Smooth muscle cell (in vitro differentiated cells): ENCODE measurements at regions not wholly inside any gene's neighbourhood (a gene's known extent, or its start where the extent isn't known, plus 50 kb on each side); places are given as distances from the start of the nearest gene placed in this dataset.
"Not testable (repeated sequence)": the region's sequence is repeated elsewhere in the genome, so short reads cannot be mapped to it uniquely, and the experiment has no call there.

Experiments used
- DNase-seq: peaks from one replicate; lab custom pipeline; 2025; ENCODE audit not compliant: unreplicated experiment; lab: John Stamatoyannopoulos, UW
- H2AFZ ChIP-seq: fragments of 200-600 bp; sonication (generic); 2 replicates; pipeline ENCODE4 v1.6.0; 2016; ENCODE audit warnings: antibody characterized with exemption, low read depth, mild to moderate bottlenecking
- H3F3A ChIP-seq: fragments of 200-600 bp; sonication (generic); 2 replicates; pipeline ENCODE4 v1.6.0; 2017; ENCODE audit warnings: antibody characterized with exemption, low read depth
- H3K27ac ChIP-seq: fragments of 200-600 bp; sonication (generic); 2 replicates; pipeline ENCODE4 v1.5.1; 2016; ENCODE audit warnings: low read depth, mild to moderate bottlenecking
- H3K27me3 ChIP-seq: fragments of 200-600 bp; sonication (generic); 2 replicates; pipeline ENCODE4 v1.6.1; 2016; ENCODE audit warnings: low read depth, mild to moderate bottlenecking
- H3K36me3 ChIP-seq: fragments of 200-600 bp; sonication (generic); 2 replicates; pipeline ENCODE4 v1.5.1; 2016; ENCODE audit warnings: low read depth
- H3K4me1 ChIP-seq: fragments of 200-600 bp; sonication (generic); 2 replicates; pipeline ENCODE4 v1.5.1; 2016; ENCODE audit warnings: low read depth
- H3K4me2 ChIP-seq: fragments of 200-600 bp; sonication (generic); 2 replicates; pipeline ENCODE4 v1.6.0; 2016; ENCODE audit warnings: mild to moderate bottlenecking
- H3K4me3 ChIP-seq: fragments of 200-600 bp; sonication (generic); 2 replicates; pipeline ENCODE4 v1.5.1; 2016; ENCODE audit warnings: mild to moderate bottlenecking
- H3K79me2 ChIP-seq: fragments of 200-600 bp; sonication (generic); 2 replicates; pipeline ENCODE4 v1.6.0; 2016; ENCODE audit warnings: low read depth, mild to moderate bottlenecking
- H3K9ac ChIP-seq: fragments of 200-600 bp; sonication (generic); 2 replicates; pipeline ENCODE4 v1.6.0; 2016; ENCODE audit warnings: low read depth
- H3K9me3 ChIP-seq: fragments of 200-600 bp; sonication (generic); replicated peaks from 2 replicates; pipeline ENCODE4 v1.5.1; 2016; ENCODE audit warnings: low read depth
- H4K20me1 ChIP-seq: fragments of 200-600 bp; sonication (generic); 2 replicates; pipeline ENCODE4 v1.6.0; 2016; ENCODE audit warnings: low read depth
- CTCF ChIP-seq: fragments of 200-600 bp; sonication (generic); IDR thresholded peaks from 2 replicates; pipeline ENCODE4 v1.5.1; 2017; ENCODE audit warnings: borderline replicate concordance, mild to moderate bottlenecking, antibody characterized with exemption; ENCODE audit not compliant: insufficient read depth, poor library complexity, severe bottlenecking
- WGBS: methylation state at CpG from one replicate; pipeline ENCODE4 v1.1.7; 2016; ENCODE audit warnings: low lambda C conversion rate; 5-methylcytosine and 5-hydroxymethylcytosine counted together

- DNase-seq, result no peak
- H3K4me2 ChIP-seq, result no peak overlapping the region
- no peaks in the 10 kb centered on the region for H3K27me3 ChIP-seq
- H3K9me3 ChIP-seq, result no peaks in the 10 kb centered on the region
- no peak overlapping the region for H3K9ac ChIP-seq
- H3F3A ChIP-seq, result no peaks in the 10 kb centered on the region
- H3K4me3 ChIP-seq, result no peak overlapping the region
- TF ChIP-seq CTCF, result no peak
- no peaks in the 10 kb centered on the region for H4K20me1 ChIP-seq
- no peaks in the 10 kb centered on the region for H3K36me3 ChIP-seq
- H3K79me2 ChIP-seq, result no peaks in the 10 kb centered on the region
- H3K27ac ChIP-seq, result no peak overlapping the region
- H2AFZ ChIP-seq, result no peak overlapping the region
- H3K4me1 ChIP-seq, result peaks cover 14% of the 10 kb centered on the region
- WGBS, result 88% methylated on average over 9 of the region's 9 CpGs
These were observed 61.7 kb upstream of the CCNY start for GRCh38 chr10:35274498-35275060.

GRCh38 chr10:35276889-35277288, 59.4 kb upstream of the CCNY start:
- 75% methylated on average over 1 of the region's 1 CpG for WGBS
- H3F3A ChIP-seq, result no peaks in the 10 kb centered on the region
- no peaks in the 10 kb centered on the region for H3K9me3 ChIP-seq
- H3K79me2 ChIP-seq, result no peaks in the 10 kb centered on the region
- H2AFZ ChIP-seq, result no peak overlapping the region
- H4K20me1 ChIP-seq, result no peaks in the 10 kb centered on the region
- H3K27ac ChIP-seq, result no peak overlapping the region
- no peaks in the 10 kb centered on the region for H3K36me3 ChIP-seq
- no peaks in the 10 kb centered on the region for H3K4me1 ChIP-seq
- no peaks in the 10 kb centered on the region for H3K27me3 ChIP-seq
- no peak overlapping the region for H3K4me3 ChIP-seq
- no peak overlapping the region for H3K9ac ChIP-seq
- DNase-seq, result no peak
- no peak overlapping the region for H3K4me2 ChIP-seq
- TF ChIP-seq CTCF, result no peak

GRCh38 chr10:35280246-35280645, 56.1 kb upstream of the CCNY start:
- H3K79me2 ChIP-seq, H2AFZ ChIP-seq, H3K9ac ChIP-seq, H3K4me1 ChIP-seq, H3K36me3 ChIP-seq, H3K9me3 ChIP-seq, H3K4me3 ChIP-seq, H3K27me3 ChIP-seq, H3K4me2 ChIP-seq, H3F3A ChIP-seq, H3K27ac ChIP-seq, H4K20me1 ChIP-seq, DNase-seq: not testable (repeated sequence)
